GM12865 (cell line): ENCODE measurements at regions not wholly inside any gene's neighbourhood (a gene's known extent, or its start where the extent isn't known, plus 50 kb on each side); places are given as distances from the start of the nearest gene placed in this dataset.

Source experiments
- DNase-seq: peaks from one replicate; pipeline ENCODE4 v3.0.0; 2010; ENCODE audit warnings: low read depth
- H3K4me3 ChIP-seq: 2 replicates; pipeline ENCODE4 v1.5.1; 2011; ENCODE audit warnings: mild to moderate bottlenecking, low read depth, low read length, control low read depth
- TF ChIP-seq, protein P1 (sequence below): IDR thresholded peaks from 2 replicates; pipeline ENCODE4 v1.5.1; 2011; ENCODE audit warnings: low read length, control low read depth, low read depth, inconsistent platforms; ENCODE audit not compliant: insufficient read depth; ENCODE audit errors: missing control alignments

DNA sequence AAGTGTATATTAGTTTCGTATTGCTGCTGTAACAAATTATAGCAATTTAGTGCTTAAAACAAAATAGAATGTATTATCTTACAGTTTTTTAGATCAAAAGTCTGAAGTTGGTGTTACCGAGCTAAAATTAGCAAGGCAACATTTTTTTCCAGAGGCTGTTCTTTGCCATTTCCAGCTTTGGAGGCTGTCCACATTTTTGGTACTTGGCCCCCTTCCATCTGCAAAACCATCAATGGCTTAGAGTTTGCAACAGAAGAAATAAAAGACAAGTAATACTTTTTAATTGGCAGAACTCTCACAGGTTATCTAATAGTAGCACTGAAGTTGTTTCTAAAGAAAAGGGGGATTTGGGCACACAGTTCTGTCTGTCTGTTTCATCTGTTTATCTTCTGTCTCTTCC, 1248.5 kb downstream of the ROBO1 start:
- TF ChIP-seq, protein P1, sequence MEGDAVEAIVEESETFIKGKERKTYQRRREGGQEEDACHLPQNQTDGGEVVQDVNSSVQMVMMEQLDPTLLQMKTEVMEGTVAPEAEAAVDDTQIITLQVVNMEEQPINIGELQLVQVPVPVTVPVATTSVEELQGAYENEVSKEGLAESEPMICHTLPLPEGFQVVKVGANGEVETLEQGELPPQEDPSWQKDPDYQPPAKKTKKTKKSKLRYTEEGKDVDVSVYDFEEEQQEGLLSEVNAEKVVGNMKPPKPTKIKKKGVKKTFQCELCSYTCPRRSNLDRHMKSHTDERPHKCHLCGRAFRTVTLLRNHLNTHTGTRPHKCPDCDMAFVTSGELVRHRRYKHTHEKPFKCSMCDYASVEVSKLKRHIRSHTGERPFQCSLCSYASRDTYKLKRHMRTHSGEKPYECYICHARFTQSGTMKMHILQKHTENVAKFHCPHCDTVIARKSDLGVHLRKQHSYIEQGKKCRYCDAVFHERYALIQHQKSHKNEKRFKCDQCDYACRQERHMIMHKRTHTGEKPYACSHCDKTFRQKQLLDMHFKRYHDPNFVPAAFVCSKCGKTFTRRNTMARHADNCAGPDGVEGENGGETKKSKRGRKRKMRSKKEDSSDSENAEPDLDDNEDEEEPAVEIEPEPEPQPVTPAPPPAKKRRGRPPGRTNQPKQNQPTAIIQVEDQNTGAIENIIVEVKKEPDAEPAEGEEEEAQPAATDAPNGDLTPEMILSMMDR, result no peak
- DNase-seq, result no peak
- H3K4me3 ChIP-seq, result no peak overlapping the region

GRCh38 chr3:78529601-78530000, 1238.2 kb downstream of the ROBO1 start:
- H3K4me3 ChIP-seq, result no peak overlapping the region
- TF ChIP-seq, protein P1, result no peak
- no peak for DNase-seq

GRCh38 chr3:78540485-78540884, 1227.3 kb downstream of the ROBO1 start:
- no peak overlapping the region for H3K4me3 ChIP-seq
- TF ChIP-seq, protein P1, result no peak
- no peak for DNase-seq

DNA sequence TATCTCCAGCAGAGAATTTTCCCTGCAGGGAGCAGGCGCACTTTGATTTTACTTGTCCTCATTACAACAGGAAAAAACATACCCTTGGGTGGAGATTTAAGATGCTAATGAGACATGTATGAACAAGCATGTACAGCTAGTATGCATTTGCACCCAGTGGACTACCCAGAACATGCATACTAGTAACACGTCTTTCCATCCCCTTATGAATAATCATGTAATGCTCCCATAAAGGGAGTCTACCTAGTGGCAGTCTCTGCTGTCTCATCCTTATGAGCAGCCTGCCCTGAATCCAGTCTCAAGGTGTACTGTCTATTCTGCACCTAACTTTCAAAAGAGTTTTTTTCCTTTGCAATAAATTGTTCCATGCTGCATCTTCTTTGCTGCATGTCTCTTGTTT, 1222.0 kb downstream of the ROBO1 start:
- H3K4me3 ChIP-seq, result no peak overlapping the region
- TF ChIP-seq, protein P1, result no peak
- no peak for DNase-seq
